Natural killer cell (primary cell): ENCODE measurements at regions not wholly inside any gene's neighbourhood (a gene's known extent, or its start where the extent isn't known, plus 50 kb on each side); places are given as distances from the start of the nearest gene placed in this dataset.

Experiments
- ATAC-seq, 3 donors: fragments of 150-1000 bp in 2 of 3; fragments of 200-7000 bp in 1 of 3; cut with Tn5 transposase; 1 replicate in 1 of 3; 2 replicates in 2 of 3; pipeline ENCODE4 v1.10.0; 2021; ENCODE audit warnings: mild to moderate bottlenecking in 2 of 3, moderate library complexity in 2 of 3
- DNase-seq, 2 donors: peaks; one replicate each; pipeline versions ENCODE4 v3.0.0 to v3.0.0-alpha.2; 2013 to 2021; ENCODE audit warnings: mixed read lengths in 1 of 2
- H3K27ac ChIP-seq: one replicate; pipeline ENCODE4 v1.5.1; 2013; ENCODE audit warnings: mild to moderate bottlenecking, low read length
- H3K27me3 ChIP-seq: one replicate; pipeline ENCODE4 v1.6.1; 2013; ENCODE audit warnings: low read length; ENCODE audit not compliant: control insufficient read depth, insufficient read depth
- H3K36me3 ChIP-seq: one replicate; pipeline ENCODE4 v1.6.1; 2013; ENCODE audit warnings: low read length; ENCODE audit not compliant: control insufficient read depth, insufficient read depth
- H3K4me1 ChIP-seq: one replicate; pipeline ENCODE4 v1.6.1; 2013; ENCODE audit warnings: low read length; ENCODE audit not compliant: control insufficient read depth, insufficient read depth
- H3K4me3 ChIP-seq: one replicate; pipeline ENCODE4 v1.5.1; 2013; ENCODE audit warnings: low read length
- H3K9me3 ChIP-seq: one replicate; pipeline ENCODE4 v1.6.1; 2013; ENCODE audit warnings: low read length; ENCODE audit not compliant: control insufficient read depth, insufficient read depth
- H3K27ac Mint-ChIP-seq, 2 donors: one replicate each; pipeline ENCODE4 v1.8.0; 2022; ENCODE audit warnings: mild to moderate bottlenecking in 2 of 2, mixed read lengths in 2 of 2, moderate library complexity in 1 of 2
- H3K27me3 Mint-ChIP-seq, 2 donors: one replicate each; pipeline ENCODE4 v1.8.0; 2022; ENCODE audit warnings: low read depth in 2 of 2, mixed read lengths in 2 of 2
- H3K36me3 Mint-ChIP-seq: one replicate; pipeline ENCODE4 v1.8.0; 2022; ENCODE audit warnings: mixed read lengths
- H3K4me1 Mint-ChIP-seq, 2 donors: one replicate each; pipeline ENCODE4 v1.8.0; 2022; ENCODE audit warnings: mixed read lengths in 2 of 2
- H3K4me3 Mint-ChIP-seq: one replicate; pipeline ENCODE4 v1.8.0; 2022; ENCODE audit warnings: mild to moderate bottlenecking, moderate library complexity, mixed read lengths
- H3K9me3 Mint-ChIP-seq, 2 donors: one replicate each; pipeline ENCODE4 v1.8.0; 2022; ENCODE audit warnings: mixed read lengths in 2 of 2
- WGBS: methylation state at CpG from one replicate; pipeline ENCODE4 v1.1.7; 2013; ENCODE audit warnings: missing lambda C conversion rate; ENCODE audit not compliant: insufficient coverage; 5-methylcytosine and 5-hydroxymethylcytosine counted together
- intact Hi-C: fragments of 100-400 bp; cut with micrococcal nuclease; formaldehyde crosslinking; loops from one replicate; pipeline ENCODE4 v1.14.2; 2022
- TF ChIP-seq, protein P1 (sequence below): fragments of 200-600 bp; IDR thresholded peaks from one replicate; pipeline ENCODE4 v1.8.0; 2022; ENCODE audit warnings: antibody characterized with exemption

DNA sequence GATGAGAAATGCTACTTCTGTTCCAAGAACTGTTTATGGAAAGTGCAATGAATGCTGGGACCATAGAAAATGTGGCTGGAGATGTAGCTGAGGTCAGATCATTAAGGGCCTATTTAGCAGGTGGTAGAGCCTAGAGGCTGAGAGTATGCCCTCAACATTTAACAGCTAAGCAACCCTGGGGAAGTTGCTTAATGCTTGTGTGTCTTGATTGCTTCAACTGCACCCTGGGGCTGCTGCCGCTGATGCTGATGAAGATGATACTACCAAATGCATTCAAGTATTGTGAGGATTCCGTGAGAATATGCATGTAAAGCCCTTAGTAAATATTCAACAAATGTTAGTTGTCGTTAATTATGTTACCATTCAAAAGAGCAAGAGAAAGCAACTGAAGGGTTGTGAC, 273.2 kb downstream of the BCL11A start:
- whole genome bisulfite sequencing, result 92% methylated on average over 3 of the region's 3 CpGs
- Histone ChIP-seq H3K36me3 (no peaks in the 10 kb centered on the region), H3K27me3 (no peaks in the 10 kb centered on the region), H3K4me3 (no peak overlapping the region), H3K9me3 (no peaks in the 10 kb centered on the region), H3K27ac (no peak overlapping the region), H3K4me1 (no peaks in the 10 kb centered on the region)
- no peaks in the 10 kb centered on the region for H3K36me3 Mint-ChIP-seq
- ATAC-seq, result no peak
- no peak for DNase-seq
- intact Hi-C loops, result no loop called here
- H3K9me3 Mint-ChIP-seq, result no peaks in the 10 kb centered on the region
- no peaks in the 10 kb centered on the region for H3K4me1 Mint-ChIP-seq
- H3K27me3 Mint-ChIP-seq, result peaks cover 0 to 7% of the 10 kb centered on the region in 2 donors
- H3K27ac Mint-ChIP-seq, result no peak overlapping the region
- no peak overlapping the region for H3K4me3 Mint-ChIP-seq
- TF ChIP-seq, protein P1, sequence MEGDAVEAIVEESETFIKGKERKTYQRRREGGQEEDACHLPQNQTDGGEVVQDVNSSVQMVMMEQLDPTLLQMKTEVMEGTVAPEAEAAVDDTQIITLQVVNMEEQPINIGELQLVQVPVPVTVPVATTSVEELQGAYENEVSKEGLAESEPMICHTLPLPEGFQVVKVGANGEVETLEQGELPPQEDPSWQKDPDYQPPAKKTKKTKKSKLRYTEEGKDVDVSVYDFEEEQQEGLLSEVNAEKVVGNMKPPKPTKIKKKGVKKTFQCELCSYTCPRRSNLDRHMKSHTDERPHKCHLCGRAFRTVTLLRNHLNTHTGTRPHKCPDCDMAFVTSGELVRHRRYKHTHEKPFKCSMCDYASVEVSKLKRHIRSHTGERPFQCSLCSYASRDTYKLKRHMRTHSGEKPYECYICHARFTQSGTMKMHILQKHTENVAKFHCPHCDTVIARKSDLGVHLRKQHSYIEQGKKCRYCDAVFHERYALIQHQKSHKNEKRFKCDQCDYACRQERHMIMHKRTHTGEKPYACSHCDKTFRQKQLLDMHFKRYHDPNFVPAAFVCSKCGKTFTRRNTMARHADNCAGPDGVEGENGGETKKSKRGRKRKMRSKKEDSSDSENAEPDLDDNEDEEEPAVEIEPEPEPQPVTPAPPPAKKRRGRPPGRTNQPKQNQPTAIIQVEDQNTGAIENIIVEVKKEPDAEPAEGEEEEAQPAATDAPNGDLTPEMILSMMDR, result no peak

GRCh38 chr2:60278906-60279305, 274.5 kb downstream of the BCL11A start:
- no peak overlapping the region for H3K4me3 ChIP-seq
- H3K27ac ChIP-seq, result no peak overlapping the region
- no peaks in the 10 kb centered on the region for H3K36me3 ChIP-seq
- TF ChIP-seq, protein P1, result no peak
- DNase-seq (no peak), ATAC-seq (no peak)
- no peak overlapping the region for H3K27ac Mint-ChIP-seq
- H3K9me3 Mint-ChIP-seq, result no peaks in the 10 kb centered on the region
- no peaks in the 10 kb centered on the region for H3K4me1 Mint-ChIP-seq
- H3K27me3 ChIP-seq, result no peaks in the 10 kb centered on the region
- peaks cover 10% of the 10 kb centered on the region for H3K9me3 ChIP-seq
- no peaks in the 10 kb centered on the region for H3K36me3 Mint-ChIP-seq
- intact Hi-C loops, result no loop called here
- no peaks in the 10 kb centered on the region for H3K4me1 ChIP-seq
- no peak overlapping the region for H3K4me3 Mint-ChIP-seq
- peaks cover 0 to 7% of the 10 kb centered on the region in 2 donors for H3K27me3 Mint-ChIP-seq
- 87% methylated on average over 4 of the region's 4 CpGs for whole genome bisulfite sequencing

GRCh38 chr2:60275958-60276357, 277.5 kb downstream of the BCL11A start:
- ATAC-seq, result no peak

DNA sequence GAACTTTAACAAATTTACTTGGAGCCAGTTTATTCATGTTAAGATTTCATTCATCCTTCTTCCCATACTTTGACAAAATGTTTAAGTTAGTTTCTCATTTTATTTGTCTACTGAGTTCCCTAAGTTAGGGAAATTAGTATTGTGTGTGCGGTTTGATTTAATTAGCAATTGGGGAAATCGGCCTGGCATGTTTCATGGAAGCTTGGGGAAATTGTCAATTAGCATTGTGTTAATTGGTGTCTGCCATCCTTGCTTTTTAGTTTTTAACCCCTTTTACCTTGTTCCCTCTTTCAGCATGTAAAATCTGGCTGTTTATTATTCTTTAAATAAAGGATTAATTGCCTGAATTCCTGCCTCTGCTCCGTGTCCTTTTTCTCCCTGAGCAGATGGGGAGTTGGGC, 279.6 kb downstream of the BCL11A start:
- intact Hi-C loops, result no loop called here
- no peaks in the 10 kb centered on the region for H3K36me3 ChIP-seq
- Mint-ChIP-seq H3K4me3 (no peak overlapping the region), H3K9me3 (no peaks in the 10 kb centered on the region), H3K4me1 (no peaks in the 10 kb centered on the region), H3K36me3 (no peaks in the 10 kb centered on the region), H3K27me3 (peaks cover 3 to 5% of the 10 kb centered on the region in 2 donors), H3K27ac (no peak overlapping the region)
- DNase-seq, result no peak
- no peak overlapping the region for H3K4me3 ChIP-seq
- TF ChIP-seq, protein P1, result no peak
- H3K27me3 ChIP-seq, result no peaks in the 10 kb centered on the region
- ATAC-seq, result no peak
- WGBS, result 94% methylated on average over 3 of the region's 3 CpGs
- peaks cover 10% of the 10 kb centered on the region for H3K9me3 ChIP-seq
- H3K4me1 ChIP-seq, result no peaks in the 10 kb centered on the region
- H3K27ac ChIP-seq, result no peak overlapping the region

More at GRCh38 chr2:60275958-60276357, 277.5 kb downstream of the BCL11A start:
- H3K4me3 ChIP-seq, result no peak overlapping the region
- H3K27me3 ChIP-seq, result no peaks in the 10 kb centered on the region
- H3K9me3 ChIP-seq, result peaks cover 10% of the 10 kb centered on the region
- no peak overlapping the region for H3K27ac Mint-ChIP-seq
- no peaks in the 10 kb centered on the region for H3K4me1 ChIP-seq
- H3K9me3 Mint-ChIP-seq, result no peaks in the 10 kb centered on the region
- no peak overlapping the region for H3K4me3 Mint-ChIP-seq
- intact Hi-C loops, result no loop called here
- no peak overlapping the region for H3K27ac ChIP-seq
- TF ChIP-seq, protein P1, result no peak
- no peak for DNase-seq
- no peaks in the 10 kb centered on the region for H3K4me1 Mint-ChIP-seq
- WGBS, result 74% methylated on average over 3 of the region's 3 CpGs
- H3K36me3 Mint-ChIP-seq, result no peaks in the 10 kb centered on the region
- H3K27me3 Mint-ChIP-seq, result peaks cover 0 to 7% of the 10 kb centered on the region in 2 donors
- no peaks in the 10 kb centered on the region for H3K36me3 ChIP-seq
